8988T (cell line): ENCODE measurements at regions not wholly inside any gene's neighbourhood (a gene's known extent, or its start where the extent isn't known, plus 50 kb on each side); places are given as distances from the start of the nearest gene placed in this dataset.

Experiments
- DNase-seq: peaks from one replicate; pipeline ENCODE4 v3.0.0; 2011

- DNase-seq, result no peak
These were observed 209.7 kb downstream of the SKIDA1 start for GRCh38 chr10:21315645-21316220.

GRCh38 chr10:21314906-21315644 lies 210.4 kb downstream of the SKIDA1 start:
- no peak for DNase-seq

DNA sequence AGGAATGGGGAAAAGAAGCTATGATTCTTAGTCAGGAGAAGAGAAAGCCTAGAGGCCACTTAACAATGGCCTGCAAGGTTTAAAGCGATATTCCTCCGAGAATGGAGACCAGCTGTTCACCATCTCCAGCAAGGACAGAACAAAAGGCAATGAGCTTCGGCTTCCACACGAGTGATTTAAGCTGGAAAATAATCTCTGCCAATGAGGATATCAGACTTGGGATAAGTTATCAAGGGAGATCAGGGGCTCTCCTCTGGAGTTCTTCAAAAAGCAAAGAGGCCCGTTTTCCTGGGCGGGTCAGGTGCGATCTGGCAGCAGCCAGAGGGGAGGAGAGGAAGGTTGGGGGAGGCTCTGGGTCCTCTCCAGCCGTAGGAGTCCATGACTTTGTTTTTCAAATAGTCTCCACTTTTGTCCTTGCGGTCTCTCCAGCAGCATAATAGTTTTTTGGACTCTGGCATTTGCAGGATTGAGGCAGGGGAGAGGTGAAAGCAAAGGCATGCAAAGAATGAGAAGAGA lies 211.3 kb downstream of the SKIDA1 start:
- DNase-seq, result no peak

DNA sequence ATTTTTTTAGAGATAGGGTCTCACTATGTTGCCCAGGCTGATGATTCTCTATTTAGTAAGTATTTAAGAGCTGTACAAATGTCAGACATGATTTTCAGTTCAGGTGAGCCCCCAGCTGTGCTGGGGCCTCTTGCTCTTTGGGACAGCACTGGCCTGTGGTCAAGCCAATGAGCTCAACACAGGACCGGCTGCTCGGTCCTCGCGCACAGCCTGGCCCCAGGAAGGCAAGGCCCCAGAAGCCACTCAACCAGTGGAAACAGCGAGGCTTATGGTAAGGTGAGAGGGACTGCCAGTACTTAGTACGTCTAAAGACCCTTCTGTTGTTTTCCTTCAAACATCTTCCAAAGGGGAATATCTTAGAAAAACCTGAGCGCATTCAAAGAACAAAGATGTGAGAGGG lies 211.8 kb downstream of the SKIDA1 start:
- DNase-seq, result no peak

GRCh38 chr10:21311426-21311825 lies 214.1 kb downstream of the SKIDA1 start:
- DNase-seq, result no peak

DNA sequence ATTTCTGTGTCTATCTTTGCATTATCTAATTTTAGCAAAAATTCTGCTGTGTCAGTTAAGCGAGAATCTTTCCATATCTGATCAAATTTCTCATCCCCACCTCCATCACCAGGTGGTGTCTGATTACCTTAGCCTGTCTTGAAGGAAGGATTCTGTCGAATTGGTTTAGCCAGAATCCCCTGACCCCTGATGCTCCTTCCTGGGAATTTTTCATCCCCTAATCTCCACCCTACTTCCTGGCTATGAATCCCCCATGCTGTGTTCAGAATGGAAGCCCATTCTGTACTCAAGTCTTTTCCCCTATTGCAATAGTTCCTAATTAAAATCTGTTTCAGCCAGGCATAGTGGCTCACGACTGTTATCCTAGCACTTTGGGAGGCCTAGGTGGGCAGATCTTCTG lies 216.1 kb downstream of the SKIDA1 start:
- no peak for DNase-seq

GRCh38 chr10:21308946-21309345 lies 216.5 kb downstream of the SKIDA1 start:
- no peak for DNase-seq

GRCh38 chr10:21308018-21308417 lies 217.5 kb downstream of the SKIDA1 start:
- no peak for DNase-seq

GRCh38 chr10:21304608-21305007 lies 220.9 kb downstream of the SKIDA1 start:
- DNase-seq, result no peak

DNA sequence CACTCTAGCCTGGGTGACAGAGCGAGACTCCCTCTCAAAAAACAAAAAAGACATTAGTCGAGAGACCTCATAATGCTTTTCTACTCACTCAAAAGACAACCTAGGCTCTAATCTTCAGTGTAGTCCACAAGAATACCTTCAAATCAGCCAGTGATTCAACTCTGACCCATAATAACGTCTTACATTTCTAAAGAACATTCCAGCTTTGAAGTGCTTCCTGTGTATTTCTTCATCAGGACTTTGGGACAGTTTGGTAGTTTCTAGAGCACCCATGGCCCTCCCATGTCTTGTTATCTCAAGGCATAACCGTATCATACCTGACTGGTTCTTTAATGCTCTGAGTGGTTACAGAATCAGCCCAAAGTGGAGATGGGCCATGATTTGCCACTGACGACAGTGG lies 221.3 kb downstream of the SKIDA1 start:
- no peak for DNase-seq

- DNase-seq, result no peak
These were observed 224.9 kb downstream of the SKIDA1 start for GRCh38 chr10:21300551-21300950.

- DNase-seq, result no peak
These were observed 226.2 kb downstream of the SKIDA1 start for GRCh38 chr10:21299330-21299729.

DNA sequence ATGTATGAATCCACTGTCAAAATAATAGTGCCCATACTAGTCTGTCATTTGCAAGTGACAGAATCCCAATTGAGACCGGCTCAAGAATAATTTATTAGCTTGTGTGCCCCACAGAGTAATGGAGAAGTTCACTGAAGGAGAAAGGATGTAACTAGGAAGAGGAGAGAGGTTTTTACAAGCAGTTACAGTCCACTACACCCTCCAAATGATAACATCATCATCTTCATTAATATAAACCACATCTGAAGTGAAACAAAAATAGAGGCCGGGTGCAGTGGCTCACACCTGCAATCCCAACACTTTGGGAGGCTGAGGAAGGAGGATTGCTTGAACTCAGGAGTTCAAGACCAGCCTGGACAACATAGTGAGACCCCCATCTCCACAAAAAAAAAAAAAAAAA lies 226.8 kb downstream of the SKIDA1 start:
- no peak for DNase-seq

DNA sequence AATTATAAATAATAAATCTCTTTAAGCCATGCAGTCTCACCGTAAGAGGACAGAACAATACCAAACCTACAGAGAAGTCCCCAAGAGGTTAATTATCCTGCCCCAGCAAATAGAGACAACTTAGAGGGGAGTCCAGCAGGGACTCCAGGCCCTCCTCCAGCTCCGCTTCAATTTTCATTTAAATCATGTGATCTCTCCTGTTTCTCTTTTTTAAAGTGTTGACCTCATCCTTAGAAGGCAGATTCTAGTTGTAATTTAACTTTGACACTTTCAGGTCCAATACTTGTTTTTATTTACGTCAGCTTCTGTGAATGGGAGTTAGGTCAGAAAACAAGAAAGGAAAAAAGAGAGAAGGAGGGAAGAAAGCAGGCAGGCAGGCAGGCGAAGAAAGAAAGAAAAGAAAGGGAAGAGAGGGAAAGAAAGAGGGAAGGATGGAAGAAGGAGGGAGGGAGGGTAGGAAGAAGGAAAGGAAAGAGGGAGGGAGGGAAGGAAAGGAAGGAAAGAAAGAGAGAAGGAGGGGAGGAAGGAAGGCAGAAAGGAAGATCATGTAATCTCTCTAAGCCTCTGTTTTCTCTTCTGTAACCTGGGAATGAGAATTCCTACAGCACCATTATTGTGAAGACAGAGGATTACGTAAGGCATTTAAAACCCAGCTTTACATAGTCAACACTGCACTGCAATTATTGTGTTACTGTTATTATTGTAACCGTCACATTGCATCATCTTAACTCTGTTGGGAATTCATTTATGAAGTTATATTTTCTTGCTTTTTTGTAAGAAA lies 227.7 kb downstream of the SKIDA1 start:
- DNase-seq, result no peak

- no peak for DNase-seq
These were observed 228.7 kb downstream of the SKIDA1 start for GRCh38 chr10:21296575-21297355.

DNA sequence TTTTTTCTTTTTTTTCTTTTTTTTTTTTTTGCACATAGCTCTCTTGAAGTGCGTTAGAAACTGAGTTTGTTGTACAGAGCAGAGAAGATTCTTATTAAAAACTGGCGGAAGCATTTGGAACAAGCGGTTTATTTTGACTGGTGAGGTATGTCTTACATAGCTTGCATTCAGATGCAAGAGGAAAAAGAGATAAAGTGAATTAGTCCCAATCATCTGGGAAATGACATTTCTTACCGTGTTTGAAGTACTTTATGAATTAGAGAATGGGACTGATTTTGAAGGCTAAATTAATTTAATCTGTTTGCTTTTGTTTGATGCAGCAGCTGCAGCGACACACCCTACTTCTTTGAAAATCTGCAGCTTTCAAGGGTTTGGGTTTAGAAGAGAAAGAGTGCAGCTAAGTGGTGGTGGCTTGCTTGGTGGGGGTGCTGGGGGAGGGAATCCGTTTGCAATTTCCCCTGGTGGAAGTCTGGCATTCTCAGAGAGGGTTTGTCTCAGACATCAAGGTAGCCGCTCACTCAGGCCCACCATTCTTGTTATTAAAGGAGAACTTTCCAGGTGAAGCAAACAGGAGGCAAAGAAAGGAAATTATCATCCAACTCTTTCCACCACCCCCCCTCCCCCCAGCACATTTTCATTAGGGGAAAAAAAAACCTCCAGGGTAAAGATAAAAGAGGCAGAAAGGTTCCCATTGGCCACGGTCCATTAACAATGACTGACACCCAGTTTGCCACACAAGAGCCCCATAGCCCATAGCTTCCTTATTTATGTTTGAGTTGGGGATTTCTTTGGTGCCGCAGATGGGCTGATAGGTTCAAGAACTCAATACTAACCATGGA lies 231.7 kb downstream of the SKIDA1 start:
- DNase-seq, result no peak

GRCh38 chr10:21292763-21293517 lies 232.5 kb downstream of the SKIDA1 start:
- DNase-seq, result peak; percentile 34

GRCh38 chr10:21290499-21291160 lies 234.9 kb downstream of the SKIDA1 start:
- no peak for DNase-seq

DNA sequence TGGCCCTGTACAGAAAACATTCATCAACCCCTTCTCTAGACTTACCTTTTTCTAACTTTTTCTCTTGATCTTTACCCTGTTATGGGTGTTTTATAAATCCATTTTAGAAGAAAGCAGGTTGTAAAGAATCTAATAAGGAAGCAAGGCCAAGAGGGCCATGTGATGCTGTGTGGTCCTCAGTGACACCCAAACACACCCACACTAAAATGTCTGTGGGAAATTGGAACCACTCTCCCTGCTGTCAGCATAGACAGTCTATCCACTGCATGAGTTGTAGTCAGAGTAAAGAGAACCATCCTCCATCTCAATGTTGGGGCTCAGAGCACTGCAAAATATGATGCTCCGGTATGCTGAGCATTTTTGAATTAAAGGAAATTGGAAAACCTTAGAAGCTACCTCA lies 235.5 kb downstream of the SKIDA1 start:
- DNase-seq, result no peak

DNA sequence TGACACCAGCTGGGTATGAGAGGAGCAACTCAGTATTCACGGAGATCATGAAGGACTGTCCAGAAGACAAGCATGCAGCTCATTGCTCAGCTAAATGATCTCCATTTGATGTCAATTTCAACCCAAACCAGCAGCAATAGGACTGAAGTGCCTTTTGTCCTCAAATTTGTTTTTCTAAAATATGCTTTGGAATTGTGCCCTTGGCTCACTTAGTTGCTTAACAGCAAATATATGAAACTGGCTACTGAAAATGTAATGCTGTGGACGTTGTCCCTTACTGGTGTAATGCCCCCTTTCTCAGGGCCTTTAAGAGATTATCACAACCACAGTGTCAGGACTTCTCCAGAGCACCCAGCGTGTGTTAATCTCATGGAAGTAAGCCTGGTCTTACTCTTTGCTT lies 236.2 kb downstream of the SKIDA1 start:
- DNase-seq, result no peak
